ENCODE measurements at regions not wholly inside any gene's neighbourhood (a gene's known extent, or its start where the extent isn't known, plus 50 kb on each side); places are given as distances from the start of the nearest gene placed in this dataset.

- TF ChIP-seq, protein P1, sequence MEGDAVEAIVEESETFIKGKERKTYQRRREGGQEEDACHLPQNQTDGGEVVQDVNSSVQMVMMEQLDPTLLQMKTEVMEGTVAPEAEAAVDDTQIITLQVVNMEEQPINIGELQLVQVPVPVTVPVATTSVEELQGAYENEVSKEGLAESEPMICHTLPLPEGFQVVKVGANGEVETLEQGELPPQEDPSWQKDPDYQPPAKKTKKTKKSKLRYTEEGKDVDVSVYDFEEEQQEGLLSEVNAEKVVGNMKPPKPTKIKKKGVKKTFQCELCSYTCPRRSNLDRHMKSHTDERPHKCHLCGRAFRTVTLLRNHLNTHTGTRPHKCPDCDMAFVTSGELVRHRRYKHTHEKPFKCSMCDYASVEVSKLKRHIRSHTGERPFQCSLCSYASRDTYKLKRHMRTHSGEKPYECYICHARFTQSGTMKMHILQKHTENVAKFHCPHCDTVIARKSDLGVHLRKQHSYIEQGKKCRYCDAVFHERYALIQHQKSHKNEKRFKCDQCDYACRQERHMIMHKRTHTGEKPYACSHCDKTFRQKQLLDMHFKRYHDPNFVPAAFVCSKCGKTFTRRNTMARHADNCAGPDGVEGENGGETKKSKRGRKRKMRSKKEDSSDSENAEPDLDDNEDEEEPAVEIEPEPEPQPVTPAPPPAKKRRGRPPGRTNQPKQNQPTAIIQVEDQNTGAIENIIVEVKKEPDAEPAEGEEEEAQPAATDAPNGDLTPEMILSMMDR (tag by site-specific recombination; IDR thresholded peaks at IDR 0.05) = no peak
- TF ChIP-seq ZNF175 (tag by site-specific recombination; IDR thresholded peaks at IDR 0.05) (no peak), KLF10 (tag by site-specific recombination; IDR thresholded peaks at IDR 0.05) (no peak), ZNF768 (tag by site-specific recombination; IDR thresholded peaks at IDR 0.05) (no peak), ZIC2 (tag by site-specific recombination; IDR thresholded peaks at IDR 0.05) (no peak), SP2 (tag by site-specific recombination; IDR thresholded peaks at IDR 0.05) (no peak)
- TF ChIP-seq, protein P2, sequence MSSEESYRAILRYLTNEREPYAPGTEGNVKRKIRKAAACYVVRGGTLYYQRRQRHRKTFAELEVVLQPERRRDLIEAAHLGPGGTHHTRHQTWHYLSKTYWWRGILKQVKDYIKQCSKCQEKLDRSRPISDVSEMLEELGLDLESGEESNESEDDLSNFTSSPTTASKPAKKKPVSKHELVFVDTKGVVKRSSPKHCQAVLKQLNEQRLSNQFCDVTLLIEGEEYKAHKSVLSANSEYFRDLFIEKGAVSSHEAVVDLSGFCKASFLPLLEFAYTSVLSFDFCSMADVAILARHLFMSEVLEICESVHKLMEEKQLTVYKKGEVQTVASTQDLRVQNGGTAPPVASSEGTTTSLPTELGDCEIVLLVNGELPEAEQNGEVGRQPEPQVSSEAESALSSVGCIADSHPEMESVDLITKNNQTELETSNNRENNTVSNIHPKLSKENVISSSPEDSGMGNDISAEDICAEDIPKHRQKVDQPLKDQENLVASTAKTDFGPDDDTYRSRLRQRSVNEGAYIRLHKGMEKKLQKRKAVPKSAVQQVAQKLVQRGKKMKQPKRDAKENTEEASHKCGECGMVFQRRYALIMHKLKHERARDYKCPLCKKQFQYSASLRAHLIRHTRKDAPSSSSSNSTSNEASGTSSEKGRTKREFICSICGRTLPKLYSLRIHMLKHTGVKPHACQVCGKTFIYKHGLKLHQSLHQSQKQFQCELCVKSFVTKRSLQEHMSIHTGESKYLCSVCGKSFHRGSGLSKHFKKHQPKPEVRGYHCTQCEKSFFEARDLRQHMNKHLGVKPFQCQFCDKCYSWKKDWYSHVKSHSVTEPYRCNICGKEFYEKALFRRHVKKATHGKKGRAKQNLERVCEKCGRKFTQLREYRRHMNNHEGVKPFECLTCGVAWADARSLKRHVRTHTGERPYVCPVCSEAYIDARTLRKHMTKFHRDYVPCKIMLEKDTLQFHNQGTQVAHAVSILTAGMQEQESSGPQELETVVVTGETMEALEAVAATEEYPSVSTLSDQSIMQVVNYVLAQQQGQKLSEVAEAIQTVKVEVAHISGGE (tag by site-specific recombination; conservative IDR thresholded peaks at IDR 0.05; ENCODE audit: low read depth) = no peak
- TF ChIP-seq, protein P3, sequence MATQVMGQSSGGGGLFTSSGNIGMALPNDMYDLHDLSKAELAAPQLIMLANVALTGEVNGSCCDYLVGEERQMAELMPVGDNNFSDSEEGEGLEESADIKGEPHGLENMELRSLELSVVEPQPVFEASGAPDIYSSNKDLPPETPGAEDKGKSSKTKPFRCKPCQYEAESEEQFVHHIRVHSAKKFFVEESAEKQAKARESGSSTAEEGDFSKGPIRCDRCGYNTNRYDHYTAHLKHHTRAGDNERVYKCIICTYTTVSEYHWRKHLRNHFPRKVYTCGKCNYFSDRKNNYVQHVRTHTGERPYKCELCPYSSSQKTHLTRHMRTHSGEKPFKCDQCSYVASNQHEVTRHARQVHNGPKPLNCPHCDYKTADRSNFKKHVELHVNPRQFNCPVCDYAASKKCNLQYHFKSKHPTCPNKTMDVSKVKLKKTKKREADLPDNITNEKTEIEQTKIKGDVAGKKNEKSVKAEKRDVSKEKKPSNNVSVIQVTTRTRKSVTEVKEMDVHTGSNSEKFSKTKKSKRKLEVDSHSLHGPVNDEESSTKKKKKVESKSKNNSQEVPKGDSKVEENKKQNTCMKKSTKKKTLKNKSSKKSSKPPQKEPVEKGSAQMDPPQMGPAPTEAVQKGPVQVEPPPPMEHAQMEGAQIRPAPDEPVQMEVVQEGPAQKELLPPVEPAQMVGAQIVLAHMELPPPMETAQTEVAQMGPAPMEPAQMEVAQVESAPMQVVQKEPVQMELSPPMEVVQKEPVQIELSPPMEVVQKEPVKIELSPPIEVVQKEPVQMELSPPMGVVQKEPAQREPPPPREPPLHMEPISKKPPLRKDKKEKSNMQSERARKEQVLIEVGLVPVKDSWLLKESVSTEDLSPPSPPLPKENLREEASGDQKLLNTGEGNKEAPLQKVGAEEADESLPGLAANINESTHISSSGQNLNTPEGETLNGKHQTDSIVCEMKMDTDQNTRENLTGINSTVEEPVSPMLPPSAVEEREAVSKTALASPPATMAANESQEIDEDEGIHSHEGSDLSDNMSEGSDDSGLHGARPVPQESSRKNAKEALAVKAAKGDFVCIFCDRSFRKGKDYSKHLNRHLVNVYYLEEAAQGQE (tag by site-specific recombination; IDR thresholded peaks at IDR 0.05) = no peak
These were observed 71.9 kb downstream of the FZD1 start for GRCh38 chr7:91336106-91336505.
